ENCODE measurements at regions not wholly inside any gene's neighbourhood (a gene's known extent, or its start where the extent isn't known, plus 50 kb on each side); places are given as distances from the start of the nearest gene placed in this dataset.

- TF ChIP-seq POLR2A (IDR thresholded peaks at IDR 0.05) (no peak), CTCF (IDR thresholded peaks at IDR 0.05) (no peak), EP300 (IDR thresholded peaks at IDR 0.05) (no peak)
These were observed 262.6 kb upstream of the LYZL1 start for GRCh38 chr10:29026065-29026797.

All from tibial nerve (tissue), 4 donors.